ENCODE measurements at regions not wholly inside any gene's neighbourhood (a gene's known extent, or its start where the extent isn't known, plus 50 kb on each side); places are given as distances from the start of the nearest gene placed in this dataset.

DNA sequence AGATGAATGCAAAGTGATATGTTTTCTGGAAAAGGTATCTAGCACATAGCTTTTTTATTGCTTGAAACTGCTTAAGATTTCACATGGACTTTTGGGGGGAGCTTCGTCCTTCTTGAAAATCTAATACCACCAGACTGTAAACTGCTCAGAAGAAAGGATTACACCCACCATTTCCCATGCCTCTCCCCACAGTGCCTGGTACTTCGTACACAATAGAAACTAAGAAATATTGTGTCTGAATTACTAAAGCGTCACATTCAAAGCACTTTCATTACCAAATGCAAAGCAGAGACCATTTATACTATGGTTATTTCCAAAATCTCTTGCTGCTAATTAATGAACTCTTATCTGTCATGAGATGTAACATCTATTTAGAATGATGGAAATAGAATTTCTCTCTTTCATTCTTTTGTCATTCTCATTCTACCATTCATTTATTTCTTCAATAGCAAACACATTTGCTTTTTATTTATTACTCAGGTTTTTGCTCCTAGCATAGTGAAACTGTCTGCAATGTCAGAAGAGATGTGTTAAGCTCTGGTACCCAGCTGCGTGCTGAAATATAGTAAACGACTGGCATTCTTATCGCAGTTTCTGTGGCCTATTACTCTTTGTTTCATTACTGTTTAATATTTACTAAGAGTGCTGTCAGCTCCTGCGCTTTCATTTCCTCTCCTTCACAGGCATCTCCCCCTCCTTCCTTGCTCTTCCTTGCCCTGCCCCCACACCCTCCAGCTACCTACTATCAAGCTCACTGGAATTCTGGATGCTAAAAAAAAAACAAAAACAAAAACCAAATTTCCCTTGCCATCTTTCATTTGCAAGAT, 51.4 kb upstream of the RAPGEF2 start:
- Histone ChIP-seq H3K4me1 (peaks cover 0 to 8% (median 5%) of the 10 kb centered on the region in 4 donors), H3K4me3 (no peak overlapping the region), H3K36me3 (no peaks in the 10 kb centered on the region), H3K9me3 (no peaks in the 10 kb centered on the region), H3K27me3 (no peaks in the 10 kb centered on the region), H3K27ac (no peak overlapping the region)
- intact Hi-C loops (cut with DNase I; ENCODE audit: low total_unique reads), result loop anchor here (5.0 kb wide), 1 partner anchor 1479 kb away; no protein-coding TSS in a partner anchor
- TF ChIP-seq, protein P1, sequence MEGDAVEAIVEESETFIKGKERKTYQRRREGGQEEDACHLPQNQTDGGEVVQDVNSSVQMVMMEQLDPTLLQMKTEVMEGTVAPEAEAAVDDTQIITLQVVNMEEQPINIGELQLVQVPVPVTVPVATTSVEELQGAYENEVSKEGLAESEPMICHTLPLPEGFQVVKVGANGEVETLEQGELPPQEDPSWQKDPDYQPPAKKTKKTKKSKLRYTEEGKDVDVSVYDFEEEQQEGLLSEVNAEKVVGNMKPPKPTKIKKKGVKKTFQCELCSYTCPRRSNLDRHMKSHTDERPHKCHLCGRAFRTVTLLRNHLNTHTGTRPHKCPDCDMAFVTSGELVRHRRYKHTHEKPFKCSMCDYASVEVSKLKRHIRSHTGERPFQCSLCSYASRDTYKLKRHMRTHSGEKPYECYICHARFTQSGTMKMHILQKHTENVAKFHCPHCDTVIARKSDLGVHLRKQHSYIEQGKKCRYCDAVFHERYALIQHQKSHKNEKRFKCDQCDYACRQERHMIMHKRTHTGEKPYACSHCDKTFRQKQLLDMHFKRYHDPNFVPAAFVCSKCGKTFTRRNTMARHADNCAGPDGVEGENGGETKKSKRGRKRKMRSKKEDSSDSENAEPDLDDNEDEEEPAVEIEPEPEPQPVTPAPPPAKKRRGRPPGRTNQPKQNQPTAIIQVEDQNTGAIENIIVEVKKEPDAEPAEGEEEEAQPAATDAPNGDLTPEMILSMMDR (IDR thresholded peaks at IDR 0.05), result no peak
- DNase-seq, result no peak

DNA sequence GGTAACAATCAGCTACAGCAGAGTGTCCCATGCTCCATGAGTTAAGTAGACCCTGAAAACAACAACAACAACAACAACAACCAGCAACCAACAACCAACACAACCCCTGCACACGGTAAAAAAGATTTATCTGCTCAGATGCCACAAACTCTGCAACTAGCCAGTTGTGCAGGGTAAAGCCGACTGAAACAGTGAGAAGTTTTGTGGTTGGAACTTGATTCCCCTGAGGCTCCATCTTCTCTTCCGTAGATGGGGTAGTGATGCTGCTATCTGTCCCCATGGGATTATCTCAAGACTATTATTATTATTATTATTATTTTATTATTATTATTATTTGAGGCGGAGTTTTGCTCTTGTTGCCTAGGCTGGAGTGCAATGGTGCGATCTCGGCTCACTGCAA, 50.6 kb upstream of the RAPGEF2 start:
- no peak for DNase-seq
- H3K27ac ChIP-seq, result no peak overlapping the region
- H3K4me3 ChIP-seq, result no peak overlapping the region
- no peaks in the 10 kb centered on the region for H3K9me3 ChIP-seq
- TF ChIP-seq, protein P1 (IDR thresholded peaks at IDR 0.05), result no peak
- intact Hi-C loops (cut with DNase I; ENCODE audit: low total_unique reads), result loop anchor here (5.0 kb wide), 1 partner anchor 1480 kb away; no protein-coding TSS in a partner anchor
- no peaks in the 10 kb centered on the region for H3K36me3 ChIP-seq
- no peaks in the 10 kb centered on the region for H3K27me3 ChIP-seq
- H3K4me1 ChIP-seq, result peaks cover 0 to 8% (median 5%) of the 10 kb centered on the region in 4 donors
